GM18520 (cell line): ENCODE measurements at regions not wholly inside any gene's neighbourhood (a gene's known extent, or its start where the extent isn't known, plus 50 kb on each side); places are given as distances from the start of the nearest gene placed in this dataset.
"Not testable (repeated sequence)": the region's sequence is repeated elsewhere in the genome, so short reads cannot be mapped to it uniquely, and the experiment has no call there.

Source experiments
- ATAC-seq: cut with Tn5 transposase; IDR thresholded peaks from one replicate; pipeline ENCODE4 v1.9.1; 2021; ENCODE audit not compliant: unreplicated experiment

- ATAC-seq = not testable (repeated sequence)
These were observed 53.6 kb upstream of the MAPK10 start for GRCh38 chr4:86413426-86413825.

GRCh38 chr4:86414686-86415085 lies 54.8 kb upstream of the MAPK10 start:
- no peak for ATAC-seq

GRCh38 chr4:86416081-86416480 lies 56.2 kb upstream of the MAPK10 start:
- no peak for ATAC-seq

GRCh38 chr4:86421461-86421860 lies 61.6 kb upstream of the MAPK10 start:
- ATAC-seq = no peak

- no peak for ATAC-seq
These were observed 71.8 kb upstream of the MAPK10 start for GRCh38 chr4:86431543-86432116.

- ATAC-seq = no peak
These were observed 72.8 kb upstream of the MAPK10 start for GRCh38 chr4:86432559-86433134.

GRCh38 chr4:86439293-86439692 lies 79.4 kb upstream of the MAPK10 start:
- ATAC-seq = no peak

GRCh38 chr4:86441175-86441936 lies 81.5 kb upstream of the MAPK10 start:
- ATAC-seq = peak; percentile 51

GRCh38 chr4:86442881-86443280 lies 83.0 kb upstream of the MAPK10 start:
- no peak for ATAC-seq

- ATAC-seq = no peak
These were observed 83.6 kb upstream of the MAPK10 start for GRCh38 chr4:86443495-86443894.

GRCh38 chr4:86446996-86447395 lies 87.1 kb upstream of the MAPK10 start:
- ATAC-seq = no peak

GRCh38 chr4:86448871-86449270 lies 89.0 kb upstream of the MAPK10 start:
- no peak for ATAC-seq

GRCh38 chr4:86449746-86450588 lies 90.1 kb upstream of the MAPK10 start:
- ATAC-seq = no peak

- no peak for ATAC-seq
These were observed 91.0 kb upstream of the MAPK10 start for GRCh38 chr4:86450861-86451260.

GRCh38 chr4:86451560-86452330 lies 91.9 kb upstream of the MAPK10 start:
- no peak for ATAC-seq

- ATAC-seq = no peak
These were observed 92.6 kb upstream of the MAPK10 start for GRCh38 chr4:86452422-86452891.

GRCh38 chr4:86452924-86453531 lies 93.2 kb upstream of the MAPK10 start:
- ATAC-seq = no peak

- ATAC-seq = not testable (repeated sequence)
These were observed 93.8 kb upstream of the MAPK10 start for GRCh38 chr4:86453611-86454072.

- ATAC-seq = no peak
These were observed 102.0 kb upstream of the MAPK10 start for GRCh38 chr4:86461849-86462248.

- no peak for ATAC-seq
These were observed 112.6 kb upstream of the MAPK10 start for GRCh38 chr4:86472377-86473019.
